Suppressor macrophage (primary cell): ENCODE measurements at regions not wholly inside any gene's neighbourhood (a gene's known extent, or its start where the extent isn't known, plus 50 kb on each side); places are given as distances from the start of the nearest gene placed in this dataset.
"Not testable (repeated sequence)": the region's sequence is repeated elsewhere in the genome, so short reads cannot be mapped to it uniquely, and the experiment has no call there.

ENCODE experiments used
- DNase-seq, 4 experiments: peaks; one replicate each; pipeline ENCODE4 v3.0.0-alpha.2; 2020 to 2022

DNA sequence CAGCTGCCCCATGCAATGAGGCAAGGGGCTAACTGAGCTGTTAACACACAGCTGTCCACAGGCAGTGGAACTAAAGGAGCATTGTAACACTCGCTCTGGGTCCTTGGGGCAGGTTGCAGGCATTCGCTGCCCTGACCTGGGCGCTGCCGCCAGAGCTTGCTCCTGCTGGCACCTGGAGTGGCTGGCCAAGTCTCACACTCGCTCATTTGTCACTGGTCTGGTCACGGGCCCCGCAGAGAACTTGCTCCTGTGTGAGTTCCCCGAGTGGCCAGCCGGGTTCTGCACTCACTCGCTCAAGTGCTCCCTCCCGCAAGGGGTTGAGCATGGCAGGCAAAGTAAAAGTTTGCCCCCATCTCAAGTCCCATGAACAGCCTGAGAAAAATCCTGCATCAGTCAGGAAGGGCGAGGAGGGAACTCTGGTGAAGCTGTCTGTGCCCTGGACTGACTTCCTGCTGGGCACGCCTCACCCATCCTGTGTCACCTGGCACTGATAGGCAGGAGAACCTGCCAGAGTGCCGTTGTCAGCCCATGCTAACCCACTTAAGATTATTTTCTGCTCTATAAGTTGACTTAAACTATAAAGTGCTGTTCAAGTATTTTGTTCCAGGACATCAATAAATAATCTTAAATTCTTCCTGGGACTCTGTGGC, 934.8 kb upstream of the GYPC start:
- no peak for DNase-seq

- DNase-seq, result no peak
Measured at GRCh38 chr2:125730921-125731320, 925.0 kb upstream of the GYPC start.

GRCh38 chr2:125736306-125736705, 919.7 kb upstream of the GYPC start:
- DNase-seq, result no peak

DNA sequence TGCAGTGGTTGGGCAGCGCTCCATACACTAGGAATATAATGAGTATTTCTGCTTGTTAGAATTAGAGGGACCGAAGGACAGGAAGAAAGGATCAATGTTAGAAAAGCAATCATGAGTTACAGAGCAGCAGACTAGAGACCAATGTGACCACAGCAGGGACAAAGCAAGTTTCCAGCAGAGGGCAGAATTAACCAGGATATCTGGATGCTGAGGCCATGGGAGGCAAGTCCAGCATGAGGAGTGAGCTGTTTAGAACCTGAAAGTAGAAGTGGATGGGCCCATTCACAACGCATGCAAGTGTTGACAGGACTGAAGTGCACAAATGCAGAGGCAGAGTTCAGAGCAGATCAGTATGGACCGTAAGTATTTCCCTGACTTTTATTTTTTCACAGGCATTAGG, 910.4 kb upstream of the GYPC start:
- DNase-seq, result peak; percentile 2 to 25 (median 16)

- DNase-seq, result no peak
Measured at GRCh38 chr2:125746321-125747164, 909.4 kb upstream of the GYPC start.

DNA sequence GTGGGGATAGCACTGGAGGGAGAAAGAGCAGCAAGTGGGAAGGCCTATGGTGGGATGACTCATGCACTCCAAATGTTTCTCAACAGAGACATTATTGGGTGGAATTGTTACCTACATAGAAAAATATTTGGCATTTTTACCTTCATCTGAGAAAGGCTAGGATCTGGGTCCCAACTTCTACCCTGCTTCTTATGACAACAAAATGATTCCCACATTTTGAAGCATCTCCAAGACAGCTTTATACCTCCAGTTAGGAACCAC, 908.9 kb upstream of the GYPC start:
- no peak for DNase-seq

- no peak for DNase-seq
Measured at GRCh38 chr2:125756431-125756830, 899.5 kb upstream of the GYPC start.

GRCh38 chr2:125796784-125797183, 859.2 kb upstream of the GYPC start:
- no peak for DNase-seq

GRCh38 chr2:125797192-125797591, 858.8 kb upstream of the GYPC start:
- no peak for DNase-seq

DNA sequence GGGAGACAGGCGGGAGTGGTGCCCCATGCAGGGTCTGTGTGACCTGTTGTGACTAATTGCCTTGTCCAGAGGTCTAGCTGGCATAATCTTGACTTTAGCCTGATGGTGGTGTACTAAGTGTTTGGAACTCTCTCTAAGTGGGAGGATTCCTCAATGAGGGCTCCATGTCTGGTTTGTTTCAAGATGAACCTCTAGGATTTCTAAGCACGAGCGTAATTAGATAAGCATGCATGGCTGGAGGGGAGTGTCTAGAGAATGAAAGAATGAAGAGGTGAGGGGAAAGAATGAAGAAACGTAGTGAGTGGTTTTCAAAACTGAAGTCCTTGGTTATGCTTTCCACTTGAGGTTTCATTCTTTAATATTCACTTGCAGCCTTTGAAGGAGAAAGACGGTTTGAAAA, 833.2 kb upstream of the GYPC start:
- no peak for DNase-seq

- DNase-seq, result not testable (repeated sequence)
Measured at GRCh38 chr2:125825781-125826180, 830.2 kb upstream of the GYPC start.

DNA sequence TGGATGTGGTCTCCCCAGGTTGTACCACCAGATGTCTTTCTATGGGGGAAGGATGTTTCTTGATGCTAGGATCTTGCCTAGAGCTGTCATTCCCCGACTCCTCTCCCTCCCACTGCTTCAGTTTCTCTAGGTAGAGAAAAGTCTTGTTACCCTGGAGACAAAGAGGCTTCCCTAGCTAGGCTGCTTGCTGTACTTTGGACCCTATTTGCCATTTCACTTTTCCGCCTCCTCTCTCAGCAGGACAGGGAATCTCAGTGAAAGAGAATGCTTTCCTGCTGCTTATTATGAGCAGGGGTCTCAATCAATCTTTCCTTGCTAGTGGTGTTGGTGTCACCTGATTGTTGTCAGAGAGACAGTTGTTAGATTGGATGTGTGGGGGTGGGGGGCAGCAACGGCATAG, 818.8 kb upstream of the GYPC start:
- DNase-seq, result no peak

DNA sequence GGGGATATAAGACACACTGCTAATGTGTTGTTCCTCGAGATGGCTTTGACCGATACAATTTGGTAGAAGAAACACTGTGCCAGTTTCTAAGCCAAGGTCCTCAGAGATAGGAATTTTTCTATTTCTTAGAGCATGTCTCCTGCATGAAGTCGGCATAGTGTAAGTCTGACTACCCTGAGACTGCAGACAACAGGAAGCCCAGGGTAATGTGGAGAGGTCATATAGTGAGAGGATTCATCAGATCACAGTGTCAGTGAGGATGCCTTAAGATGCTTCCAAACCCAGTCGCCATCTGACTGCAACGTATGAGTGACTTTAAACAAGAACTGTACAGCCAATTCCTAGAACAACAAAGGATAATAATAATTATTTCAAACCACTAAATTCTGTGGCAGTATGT, 818.3 kb upstream of the GYPC start:
- no peak for DNase-seq

GRCh38 chr2:125839945-125840344, 816.0 kb upstream of the GYPC start:
- DNase-seq, result no peak

DNA sequence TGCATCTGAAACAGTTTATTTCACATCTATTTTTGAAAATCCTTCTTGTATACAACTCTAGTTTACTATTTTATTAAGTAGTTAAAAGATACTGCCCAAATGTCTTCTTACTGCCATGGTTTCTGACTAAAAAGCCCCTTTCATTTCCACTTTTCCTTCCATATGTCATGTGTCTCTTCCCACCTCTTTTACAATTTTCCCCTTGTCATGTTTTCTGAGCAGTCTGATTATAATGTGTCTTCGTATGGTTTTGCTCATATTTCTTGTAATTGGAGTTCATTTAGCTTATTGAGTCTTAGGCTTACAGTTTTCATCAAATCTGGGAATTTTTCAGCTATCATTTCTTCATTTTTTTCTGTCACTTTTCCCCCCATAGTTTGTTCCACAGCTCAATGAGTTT, 813.9 kb upstream of the GYPC start:
- no peak for DNase-seq

DNA sequence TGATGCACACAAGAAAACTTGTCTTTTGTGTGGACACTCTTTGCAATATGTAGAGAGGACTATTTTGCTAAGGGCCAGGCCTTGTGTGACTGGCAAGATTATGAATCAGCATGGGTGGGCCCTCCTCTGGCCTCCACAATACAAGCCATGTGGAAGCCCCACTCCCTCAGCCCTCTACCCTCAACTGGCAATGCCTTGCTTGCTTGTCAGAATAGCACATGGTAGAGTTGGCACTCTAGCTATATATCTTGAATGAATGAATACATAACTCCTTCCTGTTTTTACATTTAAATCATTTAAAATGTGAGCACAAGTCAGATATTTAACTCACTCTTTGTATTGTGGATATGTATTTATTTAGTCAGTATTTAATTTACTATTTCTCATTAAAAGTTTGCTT, 805.4 kb upstream of the GYPC start:
- no peak for DNase-seq

- no peak for DNase-seq
Measured at GRCh38 chr2:125852364-125852763, 803.6 kb upstream of the GYPC start.

DNA sequence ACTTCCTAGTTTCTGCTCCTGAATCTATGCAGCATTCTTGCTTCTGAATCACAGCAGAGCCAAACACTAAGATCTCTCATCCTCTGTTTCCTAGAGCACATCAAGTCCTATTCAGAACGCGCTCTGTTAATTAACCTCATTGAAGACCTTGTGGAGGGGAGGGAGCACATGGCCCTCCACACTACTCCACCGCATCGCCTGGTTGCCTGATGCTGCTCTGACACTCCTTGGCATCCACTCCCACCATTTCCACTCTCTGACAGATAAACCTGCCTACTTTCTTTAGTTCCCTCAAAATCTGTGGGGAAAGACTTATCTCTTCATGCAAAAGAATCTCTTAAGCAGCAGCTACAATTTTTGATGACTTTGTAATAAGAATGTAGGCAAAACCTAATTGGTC, 802.3 kb upstream of the GYPC start:
- no peak for DNase-seq

DNA sequence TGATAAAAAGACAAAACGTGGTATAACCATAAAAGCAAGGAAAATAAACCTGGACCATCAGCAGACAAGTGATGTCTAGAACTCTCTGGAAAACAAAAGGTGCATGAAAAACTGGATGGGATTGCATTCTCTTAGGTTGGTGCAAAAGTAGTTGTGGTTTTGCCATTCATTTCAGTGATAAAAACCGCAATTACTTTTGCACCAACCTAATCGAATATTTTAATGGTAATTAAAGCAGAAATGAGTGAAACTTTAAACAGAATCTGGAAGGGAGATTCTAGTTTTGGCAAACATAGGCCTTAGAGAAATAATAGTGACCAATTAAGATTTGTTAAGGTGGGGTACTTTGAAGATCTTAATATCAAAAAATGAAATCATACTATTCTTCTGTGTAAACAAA, 800.8 kb upstream of the GYPC start:
- no peak for DNase-seq

DNA sequence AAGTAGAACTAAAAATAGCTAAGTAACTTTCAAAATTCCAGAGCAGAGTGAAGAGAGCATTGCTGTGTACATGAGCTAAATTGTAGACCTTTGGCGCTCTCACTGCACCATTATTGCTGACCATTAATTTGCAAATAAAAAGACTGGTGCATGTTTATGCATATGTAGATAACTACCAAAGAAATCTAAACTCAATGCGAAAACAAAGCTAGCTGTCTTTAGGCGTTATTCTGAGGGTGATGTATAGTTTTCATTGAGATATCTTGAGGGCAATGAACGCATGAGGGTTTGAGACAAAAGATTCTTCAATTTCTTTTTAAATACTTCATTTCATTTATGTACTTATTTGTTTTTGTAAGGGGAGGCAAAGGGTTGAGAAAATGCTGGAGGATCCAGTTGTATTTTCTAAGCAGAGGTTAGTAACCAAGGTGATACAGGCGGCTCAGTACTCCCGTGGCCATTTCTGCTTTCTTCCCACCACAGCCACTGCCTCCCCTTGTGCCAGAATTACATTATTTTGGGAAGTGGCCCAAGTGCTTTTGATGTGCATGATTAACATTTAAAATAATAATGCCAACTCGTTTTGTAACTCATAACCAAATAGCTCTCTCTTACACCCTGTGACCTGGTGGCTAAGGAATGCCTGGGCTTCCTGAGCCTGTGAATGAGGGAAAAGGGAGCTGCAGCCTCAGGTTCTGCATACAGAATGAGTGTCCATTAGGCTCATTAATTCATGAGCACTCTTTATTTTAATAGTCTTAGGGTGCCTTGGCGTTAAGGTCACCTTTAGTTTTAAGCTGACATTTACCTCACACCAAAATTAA, 797.8 kb upstream of the GYPC start:
- DNase-seq, result no peak

GRCh38 chr2:125861461-125861860, 794.5 kb upstream of the GYPC start:
- no peak for DNase-seq

- no peak for DNase-seq
Measured at GRCh38 chr2:125867908-125868307, 788.0 kb upstream of the GYPC start.

DNA sequence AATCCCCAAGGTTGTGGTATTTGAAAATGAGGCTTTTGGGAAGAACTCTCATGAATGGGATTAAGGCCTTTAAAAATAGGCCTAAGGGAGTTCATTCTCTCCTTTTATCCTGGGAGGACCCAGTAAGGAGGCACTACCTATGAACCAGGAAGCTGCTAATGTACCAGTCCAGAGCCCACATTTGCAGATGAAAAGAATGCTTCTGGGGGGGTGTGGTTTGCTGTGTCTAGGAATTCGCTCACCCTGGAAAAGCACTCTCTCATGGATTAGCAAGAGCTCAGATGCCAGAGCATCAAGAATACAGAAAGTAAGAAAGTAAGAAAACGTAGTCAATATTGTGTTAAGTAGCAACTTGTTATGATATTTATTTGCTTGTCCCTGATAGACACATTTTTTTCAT, 785.7 kb upstream of the GYPC start:
- DNase-seq, result no peak

- no peak for DNase-seq
Measured at GRCh38 chr2:125870746-125871145, 785.2 kb upstream of the GYPC start.
